ENCODE measurements at regions not wholly inside any gene's neighbourhood (a gene's known extent, or its start where the extent isn't known, plus 50 kb on each side); places are given as distances from the start of the nearest gene placed in this dataset.

DNA sequence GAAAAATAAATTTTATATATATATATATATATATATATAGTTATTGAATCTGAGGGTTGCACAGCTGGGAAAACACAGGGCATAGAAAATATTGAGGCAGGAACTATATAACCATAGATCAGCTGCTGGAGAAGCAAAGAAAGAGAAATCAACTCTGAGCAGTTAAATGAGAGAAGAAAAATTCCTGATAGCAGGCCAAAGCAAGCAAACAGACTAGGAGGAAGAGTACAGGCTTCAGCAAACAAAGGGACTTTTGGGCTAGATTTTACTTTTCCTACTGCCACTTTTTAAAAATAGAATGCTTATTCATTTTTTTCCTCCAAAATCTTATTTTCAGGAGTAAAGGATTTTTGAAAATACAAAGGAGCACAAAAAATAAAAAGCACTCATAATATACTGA is 216.0 kb upstream of the PRKD1 start:
- ATAC-seq (no peak), DNase-seq (no peak)
- Mint-ChIP-seq H3K27me3 (no peaks in the 10 kb centered on the region), H3K4me1 (no peaks in the 10 kb centered on the region), H3K27ac (no peak overlapping the region), H3K4me3 (no peak overlapping the region), H3K36me3 (ENCODE audit: low read depth) (no peaks in the 10 kb centered on the region)
- no peaks in the 10 kb centered on the region for H3K9me3 ChIP-seq (ENCODE audit: control insufficient read depth, low read length, poor library complexity, severe bottlenecking)

DNA sequence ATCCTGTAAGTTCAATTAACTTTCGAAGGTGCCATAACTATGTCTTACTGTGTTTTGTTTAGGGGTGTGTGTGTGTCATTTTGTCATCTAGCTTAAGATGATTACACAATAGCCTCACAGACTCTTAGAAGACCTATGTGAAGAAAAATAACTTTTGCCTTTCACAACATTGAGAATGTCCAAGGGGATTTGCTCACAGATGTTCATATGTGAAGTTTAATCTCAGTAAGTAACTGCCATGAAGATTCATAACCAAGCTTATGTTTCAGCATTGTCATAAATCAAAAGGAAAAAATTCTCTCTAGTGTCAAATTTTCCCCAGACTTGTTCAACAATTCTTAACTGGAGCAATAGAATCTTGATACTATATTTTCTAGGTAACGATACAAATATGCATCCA is 226.1 kb upstream of the PRKD1 start:
- no peak overlapping the region for H3K4me3 Mint-ChIP-seq
- H3K27ac Mint-ChIP-seq, result no peak overlapping the region
- no peaks in the 10 kb centered on the region for H3K9me3 ChIP-seq (ENCODE audit: control insufficient read depth, low read length, poor library complexity, severe bottlenecking)
- DNase-seq (no peak), ATAC-seq (no peak)
- H3K36me3 Mint-ChIP-seq (ENCODE audit: low read depth), result no peaks in the 10 kb centered on the region
- H3K27me3 Mint-ChIP-seq, result no peaks in the 10 kb centered on the region
- H3K4me1 Mint-ChIP-seq, result no peaks in the 10 kb centered on the region

DNA sequence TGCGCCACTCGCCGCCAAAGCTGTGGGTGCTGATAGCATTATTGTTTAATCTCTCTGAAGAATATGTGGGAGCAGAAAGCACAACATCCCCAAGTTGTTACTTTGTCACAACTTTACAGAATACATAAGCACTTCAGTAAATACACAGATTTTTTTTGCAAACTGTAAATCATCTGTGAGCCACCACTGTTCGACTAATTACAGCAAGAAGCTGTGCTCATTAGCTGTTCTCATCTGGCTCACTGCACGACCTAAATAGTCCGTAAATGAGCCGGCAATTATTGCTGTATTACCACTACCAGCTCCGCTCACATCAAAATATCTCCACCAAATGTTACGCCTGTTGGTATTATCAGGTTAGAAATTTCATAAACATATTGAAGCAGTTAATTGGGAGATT is 228.9 kb upstream of the PRKD1 start:
- H3K27me3 Mint-ChIP-seq, result no peaks in the 10 kb centered on the region
- no peak for ATAC-seq
- no peak overlapping the region for H3K27ac Mint-ChIP-seq

DNA sequence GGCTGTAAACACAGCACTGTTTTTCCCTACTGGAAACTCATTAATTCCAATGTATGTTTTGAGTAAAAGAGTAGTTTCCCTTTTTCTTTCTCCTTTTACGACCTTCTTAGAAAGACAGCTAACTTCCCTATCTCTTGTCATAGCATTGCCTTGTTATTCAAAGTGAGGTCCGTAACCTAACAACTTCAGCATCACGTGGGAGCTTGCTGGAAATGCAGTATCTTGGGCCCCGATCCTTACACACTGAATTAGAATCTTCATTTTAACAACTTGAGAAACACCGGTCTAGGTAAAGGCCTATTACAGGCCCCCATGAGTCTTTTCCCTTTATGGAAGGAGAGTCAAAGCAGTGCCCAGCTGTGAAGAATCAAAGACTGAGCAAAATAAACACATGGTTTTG is 230.7 kb upstream of the PRKD1 start:
- no peaks in the 10 kb centered on the region for H3K9me3 ChIP-seq (ENCODE audit: control insufficient read depth, low read length, poor library complexity, severe bottlenecking)
- H3K27ac Mint-ChIP-seq, result no peak overlapping the region
- DNase-seq, result no peak
- H3K27me3 Mint-ChIP-seq, result no peaks in the 10 kb centered on the region
- ATAC-seq, result no peak
- H3K36me3 Mint-ChIP-seq (ENCODE audit: low read depth), result no peaks in the 10 kb centered on the region
- H3K4me1 Mint-ChIP-seq, result no peaks in the 10 kb centered on the region
- no peak overlapping the region for H3K4me3 Mint-ChIP-seq

More for the DNA sequence above, 228.9 kb upstream of the PRKD1 start:
- no peaks in the 10 kb centered on the region for H3K4me1 Mint-ChIP-seq
- H3K4me3 Mint-ChIP-seq, result no peak overlapping the region
- H3K36me3 Mint-ChIP-seq (ENCODE audit: low read depth), result no peaks in the 10 kb centered on the region
- no peaks in the 10 kb centered on the region for H3K9me3 ChIP-seq (ENCODE audit: control insufficient read depth, low read length, poor library complexity, severe bottlenecking)
- no peak for DNase-seq

DNA sequence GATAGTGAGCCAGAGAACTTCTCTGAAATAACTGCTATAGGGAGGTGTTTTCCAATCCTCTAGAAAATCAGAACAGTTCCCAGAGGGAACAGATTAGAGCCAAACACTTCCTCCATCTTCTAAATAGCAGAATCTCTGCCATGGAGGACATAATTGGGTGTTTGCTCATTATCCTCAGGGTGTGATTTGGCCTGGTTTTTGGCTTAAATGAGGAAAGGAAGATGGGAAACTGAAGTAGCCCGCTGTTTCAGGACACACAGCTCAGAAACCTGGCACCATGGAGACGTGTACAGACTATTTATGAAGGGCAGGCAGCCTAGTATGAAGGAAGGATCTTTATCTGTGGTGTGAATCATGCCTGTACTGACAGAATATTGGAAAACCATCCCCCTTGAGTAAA is 231.7 kb upstream of the PRKD1 start:
- no peak for DNase-seq
- no peaks in the 10 kb centered on the region for H3K9me3 ChIP-seq (ENCODE audit: control insufficient read depth, low read length, poor library complexity, severe bottlenecking)
- Mint-ChIP-seq H3K4me3 (no peak overlapping the region), H3K27ac (no peak overlapping the region), H3K27me3 (no peaks in the 10 kb centered on the region), H3K4me1 (no peaks in the 10 kb centered on the region), H3K36me3 (ENCODE audit: low read depth) (no peaks in the 10 kb centered on the region)
- ATAC-seq, result no peak

DNA sequence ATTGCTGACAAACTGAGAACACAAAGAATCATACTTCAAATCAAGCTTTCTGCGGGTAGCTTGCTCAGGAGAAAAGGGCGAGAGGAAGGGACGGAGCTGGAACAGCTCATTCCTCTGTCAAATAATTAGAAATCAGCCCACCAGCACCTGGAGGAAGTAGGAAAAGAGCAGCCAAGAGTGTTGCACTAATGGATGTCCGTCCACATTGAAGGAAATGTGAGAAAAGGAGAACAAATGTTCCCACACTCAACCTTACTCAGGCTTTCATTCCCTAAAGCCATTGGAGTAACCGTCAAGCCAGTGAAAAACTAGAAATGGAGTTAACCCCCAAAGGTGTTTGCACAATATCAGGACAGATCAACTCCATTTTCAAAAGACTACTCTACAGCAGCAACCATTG is 233.0 kb upstream of the PRKD1 start:
- Mint-ChIP-seq H3K27ac (no peak overlapping the region), H3K4me3 (no peak overlapping the region), H3K4me1 (no peaks in the 10 kb centered on the region), H3K36me3 (ENCODE audit: low read depth) (no peaks in the 10 kb centered on the region), H3K27me3 (no peaks in the 10 kb centered on the region)
- no peaks in the 10 kb centered on the region for H3K9me3 ChIP-seq (ENCODE audit: control insufficient read depth, low read length, poor library complexity, severe bottlenecking)
- DNase-seq (no peak), ATAC-seq (no peak)

DNA sequence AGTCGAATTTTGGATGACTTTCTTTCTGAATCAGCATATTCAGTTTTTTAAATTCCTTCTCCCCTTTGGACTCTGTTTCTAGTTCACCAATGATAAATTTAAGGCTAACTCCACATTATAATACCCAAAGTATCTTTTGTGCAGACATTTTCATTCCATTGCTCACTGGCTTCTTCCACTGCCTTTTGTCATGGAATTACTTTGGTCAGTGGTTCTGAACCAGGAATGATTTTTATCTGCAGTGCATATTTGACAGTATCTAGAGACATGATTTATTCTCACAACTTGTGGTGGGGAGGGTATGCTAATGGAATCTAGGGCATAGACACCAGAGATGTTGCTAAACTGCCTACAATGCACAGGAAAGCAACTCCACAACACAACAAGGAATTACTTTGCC is 234.4 kb upstream of the PRKD1 start:
- H3K4me1 Mint-ChIP-seq, result no peaks in the 10 kb centered on the region
- no peaks in the 10 kb centered on the region for H3K9me3 ChIP-seq (ENCODE audit: control insufficient read depth, low read length, poor library complexity, severe bottlenecking)
- no peaks in the 10 kb centered on the region for H3K27me3 Mint-ChIP-seq
- no peak overlapping the region for H3K4me3 Mint-ChIP-seq
- DNase-seq (no peak), ATAC-seq (no peak)
- no peak overlapping the region for H3K27ac Mint-ChIP-seq
- no peaks in the 10 kb centered on the region for H3K36me3 Mint-ChIP-seq (ENCODE audit: low read depth)

DNA sequence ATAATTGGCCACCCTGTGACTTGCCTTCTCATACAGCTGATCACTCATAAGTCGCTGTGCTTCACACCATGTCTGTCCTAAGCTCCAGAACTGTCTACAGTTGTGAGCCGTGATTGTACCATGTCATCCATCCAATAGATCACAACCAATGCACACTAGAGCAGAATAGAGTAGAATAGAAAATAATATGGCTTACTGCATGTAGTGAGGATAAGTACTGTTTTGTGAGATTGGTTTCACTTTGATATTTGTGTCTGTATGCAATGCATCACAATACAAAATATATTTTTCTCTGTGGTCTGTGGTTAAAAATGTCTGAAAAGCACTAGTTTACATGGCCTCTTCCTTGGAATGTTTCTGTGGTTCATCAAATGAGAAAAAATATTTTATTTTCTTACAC is 237.6 kb upstream of the PRKD1 start:
- H3K4me3 Mint-ChIP-seq, result no peak overlapping the region
- no peaks in the 10 kb centered on the region for H3K9me3 ChIP-seq (ENCODE audit: control insufficient read depth, low read length, poor library complexity, severe bottlenecking)
- no peaks in the 10 kb centered on the region for H3K27me3 Mint-ChIP-seq
- no peaks in the 10 kb centered on the region for H3K36me3 Mint-ChIP-seq (ENCODE audit: low read depth)
- no peak overlapping the region for H3K27ac Mint-ChIP-seq
- no peaks in the 10 kb centered on the region for H3K4me1 Mint-ChIP-seq
- DNase-seq, result no peak
- no peak for ATAC-seq

DNA sequence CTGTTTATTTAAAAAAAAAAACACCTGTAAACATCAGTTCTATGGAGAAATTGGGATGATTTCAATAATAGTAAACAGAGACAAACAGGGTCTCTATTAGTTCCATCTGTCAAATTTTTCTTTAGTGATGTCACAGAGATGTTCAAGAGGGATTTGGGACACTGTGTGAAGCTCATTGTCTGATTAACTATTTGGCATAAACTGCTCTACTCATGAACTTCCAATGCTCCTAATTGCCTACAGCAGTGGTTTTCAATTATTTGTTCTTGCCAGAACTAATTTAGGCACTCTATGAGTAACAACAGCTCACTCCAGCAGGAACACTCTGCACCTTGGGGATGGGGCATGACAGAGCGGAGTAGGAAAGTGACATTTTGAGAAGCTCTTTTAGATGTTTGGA is 250.1 kb upstream of the PRKD1 start:
- DNase-seq, result no peak
- Mint-ChIP-seq H3K4me1 (no peaks in the 10 kb centered on the region), H3K27me3 (no peaks in the 10 kb centered on the region), H3K27ac (no peak overlapping the region), H3K4me3 (no peak overlapping the region), H3K36me3 (ENCODE audit: low read depth) (no peaks in the 10 kb centered on the region)
- H3K9me3 ChIP-seq (ENCODE audit: control insufficient read depth, low read length, poor library complexity, severe bottlenecking), result no peaks in the 10 kb centered on the region
- no peak for ATAC-seq

DNA sequence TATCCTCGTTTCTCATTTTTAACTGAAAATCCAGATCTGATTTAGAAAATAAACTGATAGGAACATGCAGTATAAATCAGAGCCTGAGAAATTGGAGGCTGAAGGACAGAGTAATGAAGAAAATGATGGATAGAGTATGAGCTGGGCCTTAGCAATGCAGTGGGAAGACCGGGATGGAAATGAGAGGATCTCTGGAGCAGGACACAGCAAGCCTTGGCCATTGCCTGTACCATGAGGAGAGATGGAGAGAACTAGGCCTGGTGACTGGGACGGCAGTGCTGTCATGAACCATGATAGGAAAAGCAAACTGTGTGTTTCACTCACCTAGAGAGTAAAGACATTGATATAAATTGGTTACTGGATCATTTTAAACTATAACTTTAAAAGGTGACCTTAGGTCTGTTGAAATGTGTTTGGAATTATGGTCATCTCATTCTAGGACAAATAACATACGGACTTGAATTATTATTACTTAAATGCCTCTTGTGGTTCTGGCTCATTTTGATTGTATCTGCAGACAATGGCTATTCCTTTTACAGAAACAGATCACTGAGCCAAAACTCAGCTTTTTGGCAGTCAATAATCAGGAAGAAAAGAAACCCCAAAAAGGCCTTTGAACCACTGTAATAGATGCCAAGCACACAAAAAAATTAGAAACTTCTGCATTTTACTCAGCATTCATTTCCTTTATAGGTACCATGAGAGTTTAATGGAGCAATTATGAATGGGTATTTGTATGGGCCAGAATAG is 251.9 kb upstream of the PRKD1 start:
- Mint-ChIP-seq H3K4me1 (no peaks in the 10 kb centered on the region), H3K4me3 (no peak overlapping the region), H3K27me3 (no peaks in the 10 kb centered on the region), H3K27ac (no peak overlapping the region), H3K36me3 (ENCODE audit: low read depth) (no peaks in the 10 kb centered on the region)
- DNase-seq, result no peak
- H3K9me3 ChIP-seq (ENCODE audit: control insufficient read depth, low read length, poor library complexity, severe bottlenecking), result no peaks in the 10 kb centered on the region
- ATAC-seq, result no peak

DNA sequence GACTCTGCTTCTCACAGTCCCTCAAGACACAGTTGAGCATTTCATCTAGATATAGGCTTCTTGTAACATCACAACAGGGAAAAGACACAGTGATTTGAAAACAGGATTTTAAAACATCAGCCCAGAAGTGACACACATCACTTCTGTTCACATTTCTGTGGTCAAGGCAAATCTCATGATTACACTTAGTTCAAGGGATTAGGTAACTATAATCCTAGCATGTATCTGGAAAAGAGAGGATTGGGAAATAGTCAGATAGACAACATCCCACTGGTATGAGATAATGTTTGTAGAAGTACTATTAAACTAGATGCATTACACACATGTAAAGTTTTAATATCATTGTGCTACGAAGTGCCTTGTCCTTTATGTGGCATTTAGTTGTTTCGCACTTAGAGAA is 252.6 kb upstream of the PRKD1 start:
- Mint-ChIP-seq H3K36me3 (ENCODE audit: low read depth) (no peaks in the 10 kb centered on the region), H3K4me3 (no peak overlapping the region), H3K27me3 (no peaks in the 10 kb centered on the region), H3K27ac (no peak overlapping the region), H3K4me1 (no peaks in the 10 kb centered on the region)
- H3K9me3 ChIP-seq (ENCODE audit: control insufficient read depth, low read length, poor library complexity, severe bottlenecking), result no peaks in the 10 kb centered on the region
- no peak for DNase-seq
- ATAC-seq, result no peak

DNA sequence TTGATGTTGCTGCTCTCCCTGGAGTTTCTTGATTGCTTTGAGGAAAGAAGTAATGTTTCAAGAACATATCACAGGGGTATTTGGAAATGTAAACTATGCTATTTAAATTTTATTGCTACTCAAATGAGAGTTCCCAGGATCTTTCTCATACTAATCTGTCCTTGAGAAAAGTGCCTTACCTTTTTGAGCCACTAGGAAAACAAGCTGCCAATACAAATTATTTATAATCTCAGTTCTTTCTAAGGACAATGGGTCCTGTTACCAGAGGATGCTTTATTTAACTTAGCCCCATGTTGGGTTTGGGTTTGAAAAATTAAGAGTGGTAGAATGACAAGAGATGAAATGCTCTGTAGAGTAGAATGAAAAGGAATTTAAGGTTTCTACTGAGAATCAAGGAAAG is 258.2 kb upstream of the PRKD1 start:
- Mint-ChIP-seq H3K27ac (no peak overlapping the region), H3K27me3 (no peaks in the 10 kb centered on the region), H3K4me3 (no peak overlapping the region), H3K4me1 (no peaks in the 10 kb centered on the region), H3K36me3 (ENCODE audit: low read depth) (no peaks in the 10 kb centered on the region)
- ATAC-seq, result no peak
- H3K9me3 ChIP-seq (ENCODE audit: control insufficient read depth, low read length, poor library complexity, severe bottlenecking), result no peaks in the 10 kb centered on the region
- DNase-seq, result no peak

DNA sequence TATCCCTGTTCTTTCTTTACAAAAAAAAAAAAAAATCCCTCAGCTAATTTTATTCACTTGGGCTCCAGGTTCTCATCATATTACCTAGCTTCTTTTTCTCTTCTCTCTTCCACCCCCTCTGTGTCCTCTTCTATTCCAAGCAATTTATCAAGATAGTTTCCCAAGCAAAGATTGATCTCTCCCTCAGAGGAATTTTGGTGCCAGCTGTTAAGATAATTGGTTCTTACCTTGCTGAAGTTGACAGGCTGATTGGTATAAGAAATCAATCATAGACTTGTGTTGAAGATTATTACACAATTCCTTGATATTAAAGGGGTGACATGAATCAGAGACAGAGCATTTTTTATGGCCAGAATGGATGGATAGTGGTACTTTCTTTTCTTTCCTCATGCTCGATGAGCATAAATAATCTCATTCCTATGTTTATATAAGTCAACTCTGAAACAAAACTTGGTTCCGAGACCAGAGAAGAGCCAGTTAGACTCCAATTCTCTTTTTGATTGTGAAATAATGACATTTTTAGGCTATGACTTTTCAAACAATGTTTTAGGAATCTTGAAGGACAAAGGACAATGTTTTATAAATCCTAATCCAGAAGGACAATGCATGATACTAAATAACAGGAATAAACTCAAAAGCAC is 264.1 kb upstream of the PRKD1 start:
- Mint-ChIP-seq H3K4me3 (no peak overlapping the region), H3K4me1 (no peaks in the 10 kb centered on the region), H3K27ac (no peak overlapping the region), H3K36me3 (ENCODE audit: low read depth) (no peaks in the 10 kb centered on the region), H3K27me3 (no peaks in the 10 kb centered on the region)
- no peaks in the 10 kb centered on the region for H3K9me3 ChIP-seq (ENCODE audit: control insufficient read depth, low read length, poor library complexity, severe bottlenecking)
- ATAC-seq (no peak), DNase-seq (no peak)

DNA sequence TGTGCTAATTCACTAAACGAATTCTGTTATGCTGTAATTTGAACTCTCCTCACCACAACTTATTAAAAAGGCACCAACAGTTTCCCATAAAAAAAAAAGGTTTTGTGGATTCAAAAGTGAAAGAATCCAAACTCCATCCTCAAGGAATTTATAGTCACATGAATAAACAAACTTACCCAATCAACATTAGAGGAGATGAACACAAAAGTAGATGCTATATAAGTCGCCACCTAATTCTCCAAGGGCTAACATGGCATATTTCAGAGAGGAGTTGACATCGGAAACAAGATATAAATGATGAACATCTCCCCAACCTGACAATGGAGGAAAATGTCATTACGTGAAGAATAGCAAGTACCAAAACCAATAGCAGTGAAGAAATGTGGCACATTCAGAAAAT is 265.5 kb upstream of the PRKD1 start:
- H3K27me3 Mint-ChIP-seq, result no peaks in the 10 kb centered on the region
- H3K4me3 Mint-ChIP-seq, result no peak overlapping the region
- no peak for DNase-seq
- H3K36me3 Mint-ChIP-seq (ENCODE audit: low read depth), result no peaks in the 10 kb centered on the region
- no peak overlapping the region for H3K27ac Mint-ChIP-seq
- no peak for ATAC-seq
- no peaks in the 10 kb centered on the region for H3K9me3 ChIP-seq (ENCODE audit: control insufficient read depth, low read length, poor library complexity, severe bottlenecking)
- H3K4me1 Mint-ChIP-seq, result no peaks in the 10 kb centered on the region
